SH-SY5Y (cell line): ENCODE measurements at regions not wholly inside any gene's neighbourhood (a gene's known extent, or its start where the extent isn't known, plus 50 kb on each side); places are given as distances from the start of the nearest gene placed in this dataset.

Experiments
- GATA2 ChIP-seq: IDR thresholded peaks from 2 replicates; pipeline ENCODE4 v1.6.1; 2011; ENCODE audit warnings: mild to moderate bottlenecking, low read depth, low read length
- GATA3 ChIP-seq: IDR thresholded peaks from 2 replicates; pipeline ENCODE4 v1.6.1; 2011; ENCODE audit warnings: low read depth, mild to moderate bottlenecking, low read length, moderate library complexity

DNA sequence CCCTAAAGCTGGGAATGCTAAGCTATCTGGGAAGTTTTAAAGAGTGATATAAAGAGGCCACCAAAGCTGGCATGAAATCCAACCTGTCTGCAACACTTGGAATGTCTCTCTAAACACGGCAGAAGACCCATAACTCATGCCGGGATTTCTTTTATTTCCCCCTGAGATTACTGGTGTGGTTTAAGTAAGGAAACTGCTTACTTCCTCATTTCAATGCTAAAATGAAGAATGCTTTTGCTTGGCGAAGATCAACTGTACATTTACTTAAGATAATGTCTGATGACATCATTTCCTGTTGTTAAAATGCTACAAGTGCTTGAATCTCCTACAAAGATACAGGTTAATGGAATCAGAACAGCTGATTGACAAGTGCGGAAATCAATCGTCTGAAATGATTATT is 353.8 kb upstream of the SALL3 start:
- no peak for TF ChIP-seq GATA2
- TF ChIP-seq GATA3, result no peak
